ENCODE measurements at regions not wholly inside any gene's neighbourhood (a gene's known extent, or its start where the extent isn't known, plus 50 kb on each side); places are given as distances from the start of the nearest gene placed in this dataset.

GRCh38 chr11:43580735-43581369, 99.7 kb upstream of the HSD17B12 start:
- Mint-ChIP-seq H3K4me3 (peak overlapping the region; percentile 72), H3K36me3 (ENCODE audit: low read depth) (no peaks in the 10 kb centered on the region), H3K27me3 (peaks cover 97% of the 10 kb centered on the region), H3K4me1 (ENCODE audit: low read depth) (peaks cover 46% of the 10 kb centered on the region), H3K9me3 (no peaks in the 10 kb centered on the region), H3K27ac (no peak overlapping the region)
- DNase-seq: no peak

- Mint-ChIP-seq H3K27ac (no peak overlapping the region), H3K27me3 (peaks cover 97% of the 10 kb centered on the region), H3K4me3 (peak overlapping the region; percentile 72), H3K4me1 (ENCODE audit: low read depth) (peaks cover 43% of the 10 kb centered on the region), H3K36me3 (ENCODE audit: low read depth) (no peaks in the 10 kb centered on the region), H3K9me3 (no peaks in the 10 kb centered on the region)
- DNase-seq: peak; percentile 35
Measured at GRCh38 chr11:43581370-43582023, 99.0 kb upstream of the HSD17B12 start.

DNA sequence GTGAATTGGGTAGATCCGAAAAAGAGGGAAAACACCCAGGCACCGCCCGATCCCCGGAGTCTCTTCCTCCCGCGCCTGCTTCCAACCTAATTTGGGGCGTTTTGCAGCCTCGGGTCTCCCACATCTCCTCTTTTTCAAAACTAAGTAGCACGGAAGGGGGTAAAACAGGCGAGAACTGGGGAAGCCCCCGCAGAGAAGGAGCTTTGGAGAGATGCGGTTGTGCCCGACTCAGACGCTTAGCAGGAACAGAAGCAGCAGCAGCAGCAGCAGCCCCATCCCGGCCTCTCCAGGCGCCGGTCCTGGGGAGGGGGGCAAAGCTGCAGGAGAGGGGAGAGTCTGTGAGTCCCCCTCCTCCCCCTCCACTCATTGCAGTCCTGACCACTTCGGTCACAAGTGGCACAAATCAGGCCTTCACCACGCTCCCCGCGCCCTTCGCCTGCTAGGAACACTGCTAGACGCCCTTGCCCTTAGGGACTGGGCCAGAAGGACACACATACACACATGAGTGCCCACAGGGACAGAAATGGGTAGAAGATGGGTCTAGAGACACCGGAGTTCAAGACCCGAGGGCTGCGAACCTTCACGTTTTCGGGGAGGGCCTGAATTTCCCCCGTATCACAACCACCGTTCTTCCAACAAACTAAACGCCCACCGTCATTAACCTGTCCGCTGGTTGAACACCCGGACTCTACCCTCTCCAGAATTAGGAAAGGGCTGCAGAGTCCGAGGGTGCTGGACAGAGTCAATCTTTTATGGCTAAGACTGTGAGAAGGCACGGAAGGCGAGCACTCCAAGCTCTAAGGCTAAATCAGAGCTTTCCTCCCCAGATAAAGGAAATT, 98.3 kb upstream of the HSD17B12 start:
- Mint-ChIP-seq H3K4me3 (no peak overlapping the region), H3K27ac (no peak overlapping the region), H3K27me3 (peaks cover 96% of the 10 kb centered on the region), H3K9me3 (no peaks in the 10 kb centered on the region), H3K36me3 (ENCODE audit: low read depth) (no peaks in the 10 kb centered on the region), H3K4me1 (ENCODE audit: low read depth) (peaks cover 39% of the 10 kb centered on the region)
- no peak for DNase-seq

DNA sequence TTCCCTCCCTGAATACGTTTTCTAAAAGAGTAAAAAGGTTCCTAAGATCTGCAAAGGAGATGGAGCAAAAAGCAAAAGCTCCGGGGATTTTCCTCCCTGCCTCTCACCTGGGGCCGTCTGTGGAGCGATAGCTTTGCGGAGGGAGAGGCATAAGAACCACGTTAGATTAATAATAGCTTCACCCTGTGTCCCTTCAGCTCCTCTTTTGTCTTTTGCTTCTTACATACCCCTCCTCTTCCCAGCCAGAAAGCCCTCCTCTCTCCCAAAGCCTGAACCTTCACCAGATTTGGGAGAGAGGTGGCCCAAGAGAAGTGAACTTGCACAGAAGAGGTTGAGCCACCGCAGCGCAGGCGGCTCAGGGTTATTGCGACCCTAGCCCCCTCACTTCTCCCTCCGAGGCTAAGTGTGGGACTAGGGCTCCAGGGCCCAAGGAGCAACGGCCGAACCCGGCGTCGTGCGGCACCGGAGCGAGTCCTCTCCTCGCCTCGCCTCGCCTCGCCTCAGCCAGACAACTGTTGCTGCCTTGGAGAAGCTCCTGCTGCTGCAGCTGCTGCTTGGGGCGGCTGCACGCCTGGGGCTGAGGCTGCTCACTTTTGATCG, 97.6 kb upstream of the HSD17B12 start:
- DNase-seq: peak; percentile 38
- Mint-ChIP-seq H3K27me3 (peaks cover 96% of the 10 kb centered on the region), H3K36me3 (ENCODE audit: low read depth) (no peaks in the 10 kb centered on the region), H3K4me1 (ENCODE audit: low read depth) (peaks cover 34% of the 10 kb centered on the region), H3K4me3 (no peak overlapping the region), H3K27ac (no peak overlapping the region), H3K9me3 (no peaks in the 10 kb centered on the region)

GRCh38 chr11:43583548-43583947, 97.0 kb upstream of the HSD17B12 start:
- no peak overlapping the region for H3K27ac Mint-ChIP-seq
- no peak overlapping the region for H3K4me3 Mint-ChIP-seq
- H3K36me3 Mint-ChIP-seq (ENCODE audit: low read depth): no peaks in the 10 kb centered on the region
- peaks cover 29% of the 10 kb centered on the region for H3K4me1 Mint-ChIP-seq (ENCODE audit: low read depth)
- no peaks in the 10 kb centered on the region for H3K9me3 Mint-ChIP-seq
- peaks cover 92% of the 10 kb centered on the region for H3K27me3 Mint-ChIP-seq
- DNase-seq: no peak

GRCh38 chr11:43585877-43586608, 94.5 kb upstream of the HSD17B12 start:
- no peak overlapping the region for H3K4me3 Mint-ChIP-seq
- H3K4me1 Mint-ChIP-seq (ENCODE audit: low read depth): peaks cover 12% of the 10 kb centered on the region
- H3K9me3 Mint-ChIP-seq: no peaks in the 10 kb centered on the region
- DNase-seq: no peak
- peaks cover 77% of the 10 kb centered on the region for H3K27me3 Mint-ChIP-seq
- no peaks in the 10 kb centered on the region for H3K36me3 Mint-ChIP-seq (ENCODE audit: low read depth)
- H3K27ac Mint-ChIP-seq: no peak overlapping the region

DNA sequence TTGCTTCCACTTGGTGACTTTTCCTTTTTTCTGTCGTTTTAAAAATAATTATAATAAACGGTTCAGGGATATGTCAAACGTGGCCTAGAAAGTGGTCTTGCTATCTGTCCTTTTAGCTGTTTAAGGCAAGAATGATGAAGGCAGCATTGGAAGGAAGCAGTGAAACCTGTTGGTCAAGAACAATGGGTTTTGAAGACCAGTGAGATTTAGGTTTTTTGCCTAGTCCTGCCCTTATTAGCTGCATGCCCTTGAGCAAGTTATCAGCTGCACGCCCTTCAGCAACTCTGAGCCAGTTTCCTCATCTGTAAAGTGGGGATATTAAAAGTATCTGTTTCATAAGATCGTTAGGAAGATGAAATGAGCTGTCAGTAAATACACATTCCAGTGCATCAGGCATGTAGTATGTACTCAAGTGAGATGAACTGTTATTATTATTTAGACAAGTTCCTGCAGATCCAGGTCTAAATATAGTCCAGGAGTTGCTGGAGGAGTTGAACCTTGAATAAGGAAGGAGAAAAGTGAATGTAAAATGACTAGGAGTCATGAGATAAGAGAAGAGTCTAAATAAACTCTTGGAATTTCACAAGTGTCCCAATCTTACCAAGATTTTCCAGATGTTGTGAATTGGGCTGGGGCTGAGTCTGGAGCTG, 90.8 kb upstream of the HSD17B12 start:
- peaks cover 50% of the 10 kb centered on the region for H3K27me3 Mint-ChIP-seq
- no peaks in the 10 kb centered on the region for H3K9me3 Mint-ChIP-seq
- H3K27ac Mint-ChIP-seq: no peak overlapping the region
- H3K4me3 Mint-ChIP-seq: no peak overlapping the region
- no peak for DNase-seq
- no peaks in the 10 kb centered on the region for H3K4me1 Mint-ChIP-seq (ENCODE audit: low read depth)
- H3K36me3 Mint-ChIP-seq (ENCODE audit: low read depth): no peaks in the 10 kb centered on the region

DNA sequence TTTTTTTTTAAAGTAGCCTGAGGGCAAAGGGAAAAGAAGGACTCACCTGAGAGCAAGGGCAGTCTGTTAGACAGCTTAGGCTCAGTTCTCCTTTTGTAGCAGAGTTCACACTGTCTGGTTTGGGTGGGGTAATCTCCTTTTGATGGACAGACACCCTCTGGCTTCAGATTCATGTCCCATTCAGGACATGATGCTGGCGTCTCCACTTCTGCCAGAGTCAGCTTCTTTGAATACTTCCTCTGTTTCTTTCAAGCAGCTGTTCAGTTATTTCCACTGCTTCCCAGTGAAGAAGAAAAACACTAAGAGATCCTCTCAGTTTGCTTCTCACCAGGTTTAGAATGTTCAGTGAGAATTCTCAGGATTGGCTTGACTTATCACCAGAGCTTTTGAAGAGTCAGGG, 79.0 kb upstream of the HSD17B12 start:
- H3K36me3 Mint-ChIP-seq (ENCODE audit: low read depth): no peaks in the 10 kb centered on the region
- H3K27me3 Mint-ChIP-seq: peaks cover 59% of the 10 kb centered on the region
- no peaks in the 10 kb centered on the region for H3K9me3 Mint-ChIP-seq

DNA sequence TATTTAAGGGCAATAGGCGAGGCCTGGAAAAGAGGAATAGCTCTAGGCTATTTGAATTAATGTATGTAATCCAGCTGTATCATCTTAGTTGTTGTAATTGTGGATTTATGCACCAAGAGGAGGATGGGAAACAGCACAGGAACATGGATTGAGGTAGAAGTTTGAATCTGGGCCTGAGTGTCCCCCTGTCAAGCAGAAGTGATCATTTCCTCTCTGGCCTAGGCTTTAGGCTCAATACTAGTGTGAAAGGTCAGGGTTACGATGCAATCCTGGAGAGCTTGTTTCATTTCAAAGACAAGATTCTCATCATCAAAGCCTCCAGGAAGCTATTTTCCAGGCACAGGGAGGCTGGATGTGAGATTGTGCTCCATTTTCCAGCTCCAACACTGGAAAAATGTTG, 77.9 kb upstream of the HSD17B12 start:
- no peaks in the 10 kb centered on the region for H3K9me3 Mint-ChIP-seq
- DNase-seq: no peak
- no peaks in the 10 kb centered on the region for H3K4me1 Mint-ChIP-seq (ENCODE audit: low read depth)
- H3K4me3 Mint-ChIP-seq: no peak overlapping the region
- H3K36me3 Mint-ChIP-seq (ENCODE audit: low read depth): no peaks in the 10 kb centered on the region
- H3K27me3 Mint-ChIP-seq: peaks cover 59% of the 10 kb centered on the region
- no peak overlapping the region for H3K27ac Mint-ChIP-seq

More for the DNA sequence above, 79.0 kb upstream of the HSD17B12 start:
- Mint-ChIP-seq H3K4me1 (ENCODE audit: low read depth) (no peaks in the 10 kb centered on the region), H3K27ac (no peak overlapping the region), H3K4me3 (no peak overlapping the region)
- no peak for DNase-seq

DNA sequence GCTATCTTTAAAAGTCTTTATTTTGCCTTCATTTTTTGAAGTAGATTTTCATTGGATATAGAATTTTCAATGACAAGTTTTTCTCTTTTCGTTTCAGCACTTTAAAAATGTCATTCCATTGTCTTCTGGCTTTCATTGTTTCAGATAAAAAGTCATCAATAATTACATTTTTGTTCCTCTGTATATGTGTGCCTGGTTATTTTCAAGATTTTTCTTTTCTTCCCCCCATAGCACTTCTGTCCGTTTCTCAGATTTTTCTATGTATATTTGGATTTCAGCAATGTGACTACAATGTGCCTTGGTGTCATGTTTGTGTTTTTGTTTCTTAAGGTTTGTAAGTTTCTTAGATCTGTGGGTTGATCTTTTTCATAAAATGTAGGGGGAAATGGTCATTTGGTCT, 66.3 kb upstream of the HSD17B12 start:
- H3K4me3 Mint-ChIP-seq: no peak overlapping the region
- peaks cover 15% of the 10 kb centered on the region for H3K9me3 Mint-ChIP-seq
- no peak overlapping the region for H3K27ac Mint-ChIP-seq
- no peaks in the 10 kb centered on the region for H3K36me3 Mint-ChIP-seq (ENCODE audit: low read depth)
- H3K27me3 Mint-ChIP-seq: peaks cover 33% of the 10 kb centered on the region
- DNase-seq: no peak
- H3K4me1 Mint-ChIP-seq (ENCODE audit: low read depth): no peaks in the 10 kb centered on the region

DNA sequence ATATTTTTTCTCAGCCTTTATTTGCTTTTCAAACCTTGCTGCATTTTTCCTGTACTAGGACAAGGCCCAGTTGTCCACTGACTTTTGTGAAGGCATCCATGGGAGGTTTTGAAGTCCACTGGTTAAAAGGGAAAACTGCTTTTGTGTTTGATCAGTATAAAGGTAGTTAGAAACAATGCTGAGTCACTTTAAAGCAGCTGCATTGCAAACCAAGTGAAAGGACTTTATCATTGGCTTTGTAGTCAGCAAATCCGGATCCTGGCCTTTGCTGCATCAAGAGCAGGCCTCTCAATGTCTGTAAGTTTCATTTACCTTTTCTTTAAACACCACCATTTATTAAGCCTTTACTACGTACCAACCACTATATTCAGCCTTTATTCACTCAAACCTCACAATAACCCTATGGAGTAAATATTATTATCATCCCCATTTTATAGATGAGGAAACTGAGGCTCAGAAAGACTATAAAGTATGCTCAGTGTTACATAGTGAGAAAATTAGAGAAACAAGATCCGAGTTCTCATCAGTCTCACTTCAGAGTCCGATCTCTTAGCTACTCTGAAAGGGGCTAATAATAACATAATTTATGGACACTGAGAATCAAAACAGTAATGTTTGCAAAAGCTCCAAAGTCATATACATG, 60.6 kb upstream of the HSD17B12 start:
- Mint-ChIP-seq H3K36me3 (ENCODE audit: low read depth) (no peaks in the 10 kb centered on the region), H3K4me1 (ENCODE audit: low read depth) (no peaks in the 10 kb centered on the region), H3K27me3 (peaks cover 48% of the 10 kb centered on the region), H3K27ac (no peak overlapping the region), H3K9me3 (peaks cover 7% of the 10 kb centered on the region), H3K4me3 (no peak overlapping the region)
- DNase-seq: no peak

- H3K4me1 Mint-ChIP-seq (ENCODE audit: low read depth): no peaks in the 10 kb centered on the region
- H3K27ac Mint-ChIP-seq: no peak overlapping the region
- H3K27me3 Mint-ChIP-seq: peaks cover 42% of the 10 kb centered on the region
- DNase-seq: no peak
- H3K9me3 Mint-ChIP-seq: no peaks in the 10 kb centered on the region
- no peak overlapping the region for H3K4me3 Mint-ChIP-seq
- H3K36me3 Mint-ChIP-seq (ENCODE audit: low read depth): no peaks in the 10 kb centered on the region
Measured at GRCh38 chr11:43626798-43627197, 53.7 kb upstream of the HSD17B12 start.

Data from activated T-cell treated with anti-CD3 and anti-CD28 coated beads, Interleukin-2, amount 50 U/mL, for 24 hours (primary cell).